Amniotic epithelial cell (primary cell): ENCODE measurements at regions not wholly inside any gene's neighbourhood (a gene's known extent, or its start where the extent isn't known, plus 50 kb on each side); places are given as distances from the start of the nearest gene placed in this dataset.
A peak's percentile ranks its signal among the peaks of the same experiment; 100 is the strongest.

Source experiments
- DNase-seq: peaks from one replicate; pipeline ENCODE4 v3.0.0-alpha.2; 2010; ENCODE audit warnings: low read depth

DNA sequence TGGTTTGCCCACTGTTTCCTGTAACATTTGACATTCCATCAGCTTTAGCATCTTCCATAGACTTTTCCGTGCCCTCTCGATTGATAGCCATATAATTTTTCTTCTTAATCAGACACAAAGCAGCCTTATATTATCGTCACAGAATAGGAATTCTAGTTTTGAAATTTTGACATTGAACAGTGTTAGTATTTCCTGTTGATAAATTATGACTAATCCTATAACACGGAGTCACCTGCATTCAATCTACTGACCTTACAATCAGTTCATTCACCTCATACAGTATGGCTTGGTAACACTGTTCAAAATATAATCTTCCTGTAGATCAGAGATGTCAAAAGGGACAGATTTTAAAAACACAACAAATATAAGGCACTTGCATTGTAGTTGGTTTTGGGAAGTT is 423.7 kb downstream of the C3orf38 start:
- DNase-seq, result no peak

DNA sequence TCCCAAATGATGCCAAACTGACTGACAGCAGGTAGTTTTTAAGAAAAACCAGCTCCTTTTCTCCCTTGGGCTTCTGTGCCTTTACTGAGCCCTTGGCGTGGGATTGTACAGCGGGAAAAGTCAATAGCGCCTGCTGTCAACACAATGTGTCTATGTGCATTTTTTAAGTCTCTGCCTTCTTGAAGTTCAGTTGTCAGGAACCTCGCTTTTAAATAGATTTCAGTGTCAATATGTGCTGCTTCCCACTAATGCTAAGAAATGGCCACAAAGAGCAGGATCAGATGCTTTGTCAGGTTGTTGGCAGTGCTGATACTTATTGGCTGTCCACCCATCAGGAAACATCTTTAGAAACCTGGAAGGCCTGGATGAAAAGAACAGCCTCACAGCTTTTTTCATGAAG is 424.4 kb downstream of the C3orf38 start:
- no peak for DNase-seq

DNA sequence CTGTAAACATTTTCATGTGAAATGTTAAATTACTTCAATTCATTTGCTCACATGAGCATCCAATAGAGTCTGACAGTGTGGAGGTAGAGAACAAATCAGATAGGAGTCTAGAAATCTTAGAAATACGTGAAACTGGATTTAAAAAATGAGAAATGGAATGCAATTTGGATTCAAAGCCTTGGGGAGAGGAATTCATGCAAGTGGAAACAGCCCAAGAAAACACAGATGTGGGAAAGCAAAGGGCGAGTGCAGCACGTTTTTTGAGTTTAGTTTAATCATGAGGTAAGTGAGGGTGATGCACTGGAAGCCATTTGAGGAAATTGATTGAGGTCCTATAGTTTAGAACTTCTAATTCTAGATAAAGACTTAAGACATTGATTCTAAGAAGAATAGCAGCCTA is 434.7 kb downstream of the C3orf38 start:
- DNase-seq, result no peak

DNA sequence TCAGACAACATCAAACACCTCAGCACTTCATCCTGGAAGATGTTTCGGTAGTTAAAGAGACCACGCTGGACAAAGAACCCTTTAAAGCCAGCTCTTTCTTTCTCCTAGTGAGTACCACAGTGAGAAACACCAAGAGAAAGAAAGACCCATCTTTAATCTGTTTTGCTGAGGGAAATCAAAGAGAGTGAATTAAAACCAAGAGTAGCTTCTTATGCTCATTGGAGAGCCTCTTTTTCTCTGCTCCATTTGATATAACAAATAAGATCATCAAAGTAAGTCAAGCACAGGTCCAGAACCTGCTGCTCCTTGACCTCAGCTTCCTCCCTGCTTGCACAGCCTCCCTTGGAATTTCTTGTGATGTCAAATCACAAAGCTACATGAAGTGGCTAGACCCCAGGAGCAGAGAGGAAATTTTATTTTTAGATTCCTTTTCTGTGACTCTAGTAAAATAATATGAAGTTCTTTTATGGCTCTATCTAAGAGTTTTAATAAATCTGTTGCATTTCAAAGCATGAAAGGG is 436.4 kb downstream of the C3orf38 start:
- DNase-seq, result no peak

DNA sequence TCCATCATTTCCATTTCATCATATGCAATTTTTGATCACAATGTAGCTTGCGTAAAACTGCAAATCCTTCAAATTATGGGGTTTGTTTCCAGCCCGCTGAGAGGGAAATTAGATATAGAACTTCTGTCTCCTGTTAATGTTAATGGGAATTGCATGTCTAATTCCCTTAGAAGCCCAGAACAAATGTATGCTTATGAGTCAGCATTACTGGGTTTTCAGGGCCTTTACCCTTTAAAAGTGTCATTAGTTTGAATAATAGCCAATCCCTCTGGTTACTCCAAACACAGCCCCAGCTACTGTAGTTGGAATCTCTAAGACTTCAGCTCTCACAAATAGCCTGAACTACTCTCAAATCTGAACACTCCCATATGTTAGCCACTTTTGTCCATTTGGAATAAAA is 439.4 kb downstream of the C3orf38 start:
- peak; percentile 22 for DNase-seq

DNA sequence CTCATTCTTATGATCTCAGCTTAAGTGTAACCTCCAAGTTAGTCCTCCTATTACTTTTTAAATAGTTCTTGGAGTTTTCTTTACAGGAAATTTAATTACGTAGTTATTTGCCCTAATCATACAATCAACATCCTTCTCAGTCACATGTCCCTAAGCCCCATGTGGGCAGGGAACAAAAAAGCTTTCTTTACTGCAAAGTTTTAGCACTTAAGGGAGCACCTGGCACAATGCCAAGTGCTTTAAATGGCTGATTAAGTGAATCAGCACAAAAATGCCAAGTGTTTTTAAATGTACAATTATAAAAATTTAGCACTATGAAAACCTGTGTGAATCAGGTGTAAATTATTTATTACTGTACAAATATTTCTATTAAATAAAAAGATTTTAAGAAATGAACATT is 445.3 kb downstream of the C3orf38 start:
- DNase-seq, result peak; percentile 11

DNA sequence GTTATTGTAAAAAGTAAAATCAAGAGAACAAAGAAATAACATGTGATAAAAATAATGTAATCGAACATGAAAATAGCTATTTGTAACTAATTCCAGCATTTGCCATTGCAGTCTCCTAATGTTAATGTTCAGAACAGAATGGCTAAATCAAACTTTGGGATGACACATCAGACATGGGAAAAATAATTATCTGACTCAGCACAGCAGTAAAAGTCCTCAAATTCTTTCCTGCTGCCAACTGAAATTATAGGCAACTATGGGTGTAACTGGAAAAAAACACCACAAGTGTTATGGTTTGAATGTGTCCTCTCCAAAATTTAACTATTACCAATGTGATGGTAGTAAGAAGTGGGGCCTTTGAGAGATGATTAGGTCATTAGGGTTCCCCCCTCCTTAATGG is 446.7 kb downstream of the C3orf38 start:
- DNase-seq, result no peak

DNA sequence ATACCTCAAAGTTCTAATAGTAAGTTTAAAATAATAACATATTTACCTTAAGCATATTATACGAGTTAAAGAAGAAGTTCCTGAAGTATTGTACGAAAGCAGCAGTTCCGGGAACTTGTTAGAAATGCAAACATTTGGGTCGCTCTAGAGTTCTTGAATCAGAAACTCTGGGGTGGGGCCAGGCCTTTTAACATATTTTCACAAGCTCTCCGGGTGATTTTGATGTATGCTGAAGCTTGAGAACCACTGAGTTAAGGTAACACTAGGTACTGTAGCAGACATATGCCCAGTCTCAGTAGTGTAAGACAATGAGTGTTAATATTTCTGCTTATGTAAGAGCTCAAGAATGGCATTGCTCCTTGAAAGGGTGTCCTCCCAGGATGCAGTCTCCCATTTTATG is 461.1 kb downstream of the C3orf38 start:
- no peak for DNase-seq

DNA sequence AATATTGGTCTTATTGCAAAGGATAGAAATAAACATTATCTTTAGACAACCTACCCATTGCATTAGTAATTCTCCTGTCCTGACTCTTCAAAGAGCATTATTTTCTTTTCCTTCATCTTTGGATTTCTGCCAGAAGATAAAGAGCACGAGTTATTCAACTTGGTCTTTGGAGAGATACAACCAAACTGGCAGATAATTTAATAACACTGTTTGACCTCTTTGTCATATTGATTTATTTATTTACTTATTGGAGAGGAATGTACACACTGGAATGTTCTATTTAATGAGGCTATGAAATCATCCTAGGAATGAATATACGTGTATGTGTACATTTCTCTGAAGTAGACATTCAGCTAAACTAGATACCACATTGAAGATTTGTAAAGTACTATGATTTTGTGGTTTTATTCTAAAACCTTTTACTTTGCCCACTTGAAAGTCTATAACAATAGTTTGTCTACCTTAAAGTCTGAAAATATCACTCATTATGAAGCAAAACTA is 462.1 kb downstream of the C3orf38 start:
- peak; percentile 64 for DNase-seq

DNA sequence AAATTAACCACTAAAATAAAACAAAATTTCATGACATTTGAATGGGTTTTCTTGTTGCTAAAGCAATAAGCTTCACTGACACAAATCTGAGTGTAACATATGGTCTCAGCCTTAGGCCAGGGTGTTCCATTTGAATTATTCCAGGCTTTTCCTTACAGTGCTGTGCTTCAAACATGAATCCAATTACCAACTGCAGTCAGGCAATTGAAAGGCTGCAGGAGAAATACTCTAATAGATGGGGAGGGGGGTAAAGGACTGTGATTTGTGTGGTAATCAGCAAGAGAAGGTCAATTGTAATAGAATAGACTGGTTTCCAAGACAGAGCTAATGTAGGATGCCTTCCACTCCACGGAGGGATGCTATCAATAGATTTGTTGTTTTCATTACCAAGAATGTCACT is 466.7 kb downstream of the C3orf38 start:
- DNase-seq, result no peak

DNA sequence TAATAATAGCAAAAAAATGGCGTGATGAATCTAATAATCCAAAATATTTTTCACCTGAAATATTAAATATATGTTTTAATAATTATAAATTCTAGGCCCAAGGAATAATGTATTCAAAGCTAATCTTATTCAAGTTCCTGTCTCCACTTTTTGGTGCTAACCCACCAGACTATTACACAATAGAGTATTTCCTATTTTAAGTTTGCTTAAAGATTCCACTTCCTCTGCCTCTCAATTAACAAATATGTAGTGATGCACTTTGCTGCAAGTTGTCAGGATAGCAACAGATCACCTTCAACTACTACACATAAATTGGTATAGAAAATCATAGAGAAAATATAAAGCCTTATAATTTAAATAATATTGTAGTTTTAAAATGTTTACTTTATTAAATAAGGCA is 467.5 kb downstream of the C3orf38 start:
- no peak for DNase-seq

DNA sequence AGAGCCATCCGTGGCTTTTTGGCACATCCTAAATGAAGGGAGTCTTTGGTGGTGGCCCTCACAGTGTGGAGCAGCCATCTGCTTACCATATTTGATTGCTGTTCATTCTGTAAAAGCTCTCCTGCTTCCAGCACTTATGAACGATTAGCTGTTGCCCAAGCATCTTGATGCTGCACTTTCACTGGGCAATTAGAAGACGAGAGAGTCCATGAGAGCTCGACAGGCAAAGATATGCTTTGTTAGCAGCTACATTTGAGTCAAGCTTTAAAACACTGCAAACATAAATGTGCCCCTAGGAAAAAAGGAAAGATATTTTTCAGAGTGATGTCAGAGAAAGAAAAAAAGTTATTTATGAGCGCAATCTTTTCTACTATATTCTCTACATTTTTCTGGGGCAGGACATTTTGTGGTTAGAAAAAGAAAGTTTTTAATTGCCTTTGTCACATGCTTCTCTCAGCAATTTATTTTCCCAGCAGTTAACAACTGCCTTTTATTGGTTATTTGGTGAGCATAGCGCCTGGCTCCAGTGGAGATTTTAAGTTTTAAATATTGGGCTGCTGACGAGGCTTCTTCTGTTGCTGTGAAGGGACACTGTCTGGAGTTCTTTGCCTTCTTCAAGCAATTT is 468.4 kb downstream of the C3orf38 start:
- DNase-seq, result no peak

DNA sequence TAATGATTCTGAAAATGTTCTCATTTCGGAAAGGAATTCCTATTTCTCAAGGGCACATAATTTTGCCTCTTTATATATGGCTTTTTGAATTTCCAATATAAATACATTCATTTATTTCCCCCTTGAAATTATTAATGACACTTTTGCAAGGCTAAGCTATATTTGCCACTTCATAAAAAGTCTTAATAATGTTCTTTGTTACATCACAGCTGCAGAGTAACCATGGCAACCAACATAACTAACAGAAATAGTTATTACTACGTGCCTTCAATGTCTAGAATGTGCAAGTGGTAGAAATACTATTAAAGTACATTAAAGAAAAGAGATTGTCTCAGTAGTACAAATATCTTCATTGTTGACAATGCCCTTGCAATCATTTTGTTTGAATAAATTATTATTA is 471.8 kb downstream of the C3orf38 start:
- DNase-seq, result no peak

DNA sequence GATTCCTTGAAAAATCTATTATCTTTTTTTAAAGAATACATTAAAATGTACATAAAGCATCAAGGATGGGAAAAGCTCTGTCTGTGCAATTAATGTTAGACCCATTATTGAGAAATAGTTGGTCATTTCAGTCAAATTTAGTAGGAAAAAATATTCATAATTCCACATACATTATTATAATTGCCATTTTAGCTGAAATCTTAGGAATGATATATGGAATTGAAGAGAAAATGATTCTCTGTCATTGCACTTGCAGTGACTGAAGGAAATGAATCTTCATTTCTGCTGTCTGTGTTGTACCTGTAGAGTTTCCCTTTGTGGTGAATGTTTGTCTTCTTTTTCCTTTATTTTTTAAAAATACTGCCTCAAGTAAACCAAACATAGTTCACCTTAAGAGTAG is 473.9 kb downstream of the C3orf38 start:
- no peak for DNase-seq

DNA sequence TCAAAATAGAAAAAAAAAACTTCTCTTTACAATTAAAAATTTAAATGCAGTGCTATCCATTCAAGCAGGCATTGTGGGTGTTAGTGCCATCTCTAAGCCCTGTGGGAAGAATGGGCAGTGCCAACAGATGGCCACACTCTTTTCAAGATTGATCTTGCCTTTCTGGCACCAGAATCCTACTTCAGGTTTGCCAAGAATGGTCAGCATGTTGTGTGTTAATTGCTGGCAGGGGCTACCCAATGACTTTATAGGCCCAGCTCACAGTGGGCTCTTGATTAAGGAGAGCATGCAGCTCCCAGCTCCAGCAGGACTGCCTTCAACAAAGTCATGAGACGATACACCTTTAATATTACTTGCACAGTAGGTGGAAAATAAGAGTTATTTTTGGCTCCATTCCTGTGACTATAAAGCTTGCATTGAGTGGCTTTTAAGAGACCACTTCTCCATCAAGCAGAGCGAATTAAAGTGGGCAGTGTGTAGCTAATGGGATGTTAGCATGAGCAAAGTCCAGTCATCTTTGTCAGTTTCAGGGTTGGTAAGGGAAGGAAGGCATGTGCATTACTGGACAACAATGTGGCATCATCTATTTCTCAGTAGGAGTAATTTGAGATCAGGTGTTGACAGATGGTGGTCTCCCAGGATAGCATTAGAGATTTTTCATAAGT is 476.8 kb downstream of the C3orf38 start:
- no peak for DNase-seq

DNA sequence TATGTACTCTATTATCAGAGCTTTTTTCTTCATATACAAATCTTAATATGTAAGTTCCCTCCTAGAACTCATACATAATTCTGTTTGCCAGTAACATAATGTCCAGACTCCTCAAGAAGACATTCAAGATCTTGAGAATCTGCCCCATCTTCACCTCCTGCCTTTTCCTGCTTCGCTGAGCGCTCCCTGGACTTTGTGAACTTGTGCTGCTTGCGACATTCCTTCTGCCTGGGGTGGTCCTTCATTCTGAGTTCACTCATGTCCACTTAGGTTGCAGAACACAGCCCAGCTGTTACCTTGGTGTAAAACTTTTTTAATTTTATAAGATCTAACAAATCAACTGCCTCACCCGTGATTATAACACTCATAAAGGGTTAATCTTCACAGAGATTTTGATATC is 478.5 kb upstream of the EPHA3 start:
- no peak for DNase-seq

DNA sequence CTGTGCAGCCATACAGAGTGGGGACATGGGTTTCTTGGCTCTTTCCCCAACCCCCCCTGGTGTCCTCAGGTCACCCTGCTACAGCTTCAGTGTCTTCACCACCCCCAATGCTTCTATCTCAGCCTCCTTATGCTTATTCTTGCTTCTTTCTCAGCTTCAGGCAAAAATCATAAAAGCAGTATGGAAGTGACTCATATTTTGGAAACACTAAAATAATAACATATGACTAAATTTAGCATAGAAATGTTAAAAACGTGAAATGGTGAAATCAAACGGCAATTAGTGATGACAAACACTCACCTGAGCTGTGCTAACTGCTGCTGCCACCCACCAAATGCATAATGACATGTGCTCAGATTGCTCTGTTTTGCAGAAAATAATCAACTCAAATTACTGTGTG is 475.2 kb upstream of the EPHA3 start:
- no peak for DNase-seq

DNA sequence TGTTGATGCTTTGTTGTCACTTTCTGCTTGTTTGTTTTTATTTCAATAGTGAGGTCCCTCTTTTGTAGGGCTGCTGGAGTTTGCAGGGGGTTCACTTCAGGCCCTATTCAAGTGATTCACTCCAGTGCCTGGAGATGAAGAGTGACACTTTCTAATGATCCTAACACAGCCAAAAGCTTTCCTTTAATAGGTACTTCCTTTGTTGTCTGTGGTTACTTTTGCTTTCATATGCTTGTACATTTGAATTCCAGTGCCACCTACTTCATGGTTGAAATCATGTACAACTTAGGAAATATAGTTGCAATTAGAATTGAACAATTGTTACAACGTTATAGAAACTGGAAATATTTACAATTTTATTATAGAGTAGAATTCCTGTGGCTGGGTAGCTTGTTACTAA is 466.8 kb upstream of the EPHA3 start:
- no peak for DNase-seq

DNA sequence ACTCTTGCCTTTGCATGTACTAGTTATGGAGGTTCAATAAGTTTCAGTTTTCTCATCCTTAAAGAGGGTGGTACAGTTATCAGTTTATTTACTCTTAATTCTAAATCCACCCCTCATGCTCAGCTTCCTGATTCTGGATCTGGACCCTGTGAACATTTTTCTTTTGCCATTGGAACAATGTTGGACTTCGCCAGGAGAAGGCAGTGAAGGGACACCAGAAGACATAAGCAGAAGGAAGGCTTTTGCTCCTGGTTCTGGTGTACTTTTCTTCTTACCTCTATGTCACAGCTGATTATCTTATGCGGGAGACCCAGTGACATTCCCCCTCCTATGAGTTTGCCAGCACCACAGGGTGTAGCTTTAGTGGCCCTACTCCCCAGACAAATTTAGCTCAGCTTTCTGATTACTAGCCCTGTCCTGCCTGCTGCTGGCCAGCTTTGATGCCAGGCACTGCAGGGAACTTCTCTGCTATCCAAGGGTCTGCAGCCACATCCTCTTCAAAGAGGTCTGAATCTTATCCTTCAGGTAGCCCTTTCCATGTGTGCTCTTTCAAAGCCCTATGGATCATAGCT is 466.3 kb upstream of the EPHA3 start:
- no peak for DNase-seq

DNA sequence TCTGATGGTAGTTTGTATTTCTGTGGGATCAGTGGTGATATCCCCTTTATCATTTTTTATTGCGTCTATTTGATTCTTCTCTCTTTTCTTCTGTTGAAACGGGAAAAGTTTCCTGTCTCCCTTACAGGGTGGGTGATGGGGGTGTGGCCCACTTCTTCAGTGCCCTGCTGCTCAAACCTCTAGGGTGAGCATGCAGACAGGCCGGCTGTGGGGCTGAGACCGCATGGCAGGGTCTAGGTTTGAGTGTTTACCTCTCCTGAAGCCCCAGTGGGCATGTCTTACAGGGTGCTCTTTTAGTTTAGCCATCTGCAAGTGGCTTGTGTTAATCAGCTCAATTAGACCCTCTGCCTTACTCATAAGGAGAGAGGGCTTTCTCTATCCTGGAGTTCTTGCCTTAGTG is 450.0 kb upstream of the EPHA3 start:
- DNase-seq, result no peak

DNA sequence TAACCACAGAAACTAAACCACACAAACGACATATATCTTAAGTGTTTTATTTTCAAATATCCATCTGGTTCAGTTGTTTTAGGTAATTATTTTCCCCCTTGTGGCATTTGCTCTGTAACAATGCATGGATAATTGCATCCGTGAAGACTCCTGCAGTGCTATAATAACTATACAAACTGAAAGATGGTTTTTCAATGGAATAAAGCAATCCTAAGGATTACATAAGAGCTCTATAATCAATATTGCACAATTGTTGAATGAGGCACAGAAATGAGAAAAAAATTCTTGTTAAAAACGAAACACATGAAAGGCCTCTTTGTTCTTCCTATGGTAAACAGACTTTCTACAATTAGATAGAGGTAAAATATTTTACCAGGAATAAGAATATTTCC is 446.0 kb upstream of the EPHA3 start:
- DNase-seq, result no peak

DNA sequence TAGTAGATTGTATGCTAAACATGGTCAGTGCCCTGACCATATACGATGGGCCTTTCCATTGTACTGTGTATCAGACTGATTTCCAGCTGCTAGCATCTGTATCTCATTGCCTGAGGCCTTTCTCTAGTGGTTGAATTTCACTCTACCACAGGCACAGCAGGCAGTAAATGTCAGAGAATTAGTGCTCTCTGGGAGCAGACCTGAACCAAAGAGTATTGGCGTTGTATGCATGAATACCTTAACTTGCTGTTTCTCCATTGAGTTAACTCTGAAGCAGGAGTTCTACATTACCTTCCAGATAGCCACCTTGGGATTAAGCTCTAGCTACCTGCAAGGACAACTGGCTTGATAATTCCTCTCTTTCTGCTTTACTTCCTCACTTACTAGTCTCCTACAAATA is 439.2 kb upstream of the EPHA3 start:
- no peak for DNase-seq

DNA sequence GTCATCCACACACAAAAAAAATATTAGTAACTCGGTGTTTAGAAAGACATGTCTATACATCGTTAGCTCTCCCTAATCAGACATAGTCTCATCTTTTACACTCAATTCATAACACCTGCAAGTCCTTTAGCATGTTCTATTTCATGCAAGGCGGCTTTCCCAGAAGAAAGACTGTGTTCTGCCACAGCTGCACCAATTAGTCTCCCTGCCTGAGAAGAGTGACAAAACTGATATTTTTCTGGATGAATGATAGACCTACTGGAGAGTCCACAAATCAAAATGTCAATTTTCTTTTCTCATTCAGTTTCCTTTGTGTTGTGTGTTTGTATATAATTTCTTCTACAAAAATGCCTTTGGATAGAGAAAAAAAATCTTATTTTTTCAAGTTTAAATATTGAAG is 435.8 kb upstream of the EPHA3 start:
- no peak for DNase-seq

DNA sequence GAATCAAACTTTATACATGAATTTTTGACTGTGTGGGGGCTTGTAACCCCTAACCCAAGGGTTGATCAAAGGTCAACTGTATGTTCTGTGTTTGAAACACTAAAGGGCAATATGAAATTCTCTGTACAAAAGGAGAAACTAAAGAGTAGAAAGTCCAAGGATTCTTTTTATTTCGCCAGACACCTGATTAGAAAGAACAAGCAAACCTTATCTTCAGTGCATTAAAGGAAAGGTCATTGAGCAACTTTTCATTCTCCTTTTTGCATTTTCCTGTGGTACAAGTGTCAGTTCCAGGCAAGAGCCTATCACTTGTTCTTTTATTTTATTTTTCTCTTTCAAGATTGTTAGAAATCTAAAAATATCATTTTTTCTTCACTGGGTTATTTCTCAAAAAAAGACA is 430.1 kb upstream of the EPHA3 start:
- DNase-seq, result no peak
